WTC11 (cell line): ENCODE measurements at regions not wholly inside any gene's neighbourhood (a gene's known extent, or its start where the extent isn't known, plus 50 kb on each side); places are given as distances from the start of the nearest gene placed in this dataset.

Experiments
- TEAD4 ChIP-seq: sonication (generic); formaldehyde crosslinking; IDR thresholded peaks from 2 replicates; pipeline ENCODE4 v1.8.0; 2022; ENCODE audit warnings: mild to moderate bottlenecking, missing genetic modification reagents
- ZNF317 ChIP-seq: sonication (generic); formaldehyde crosslinking; IDR thresholded peaks from 2 replicates; pipeline ENCODE4 v1.8.1; 2023; ENCODE audit warnings: low read depth, mild to moderate bottlenecking, moderate library complexity, missing genetic modification reagents, borderline replicate concordance
- TF ChIP-seq, protein P1 (sequence below): fragments of 200-600 bp; IDR thresholded peaks from 2 replicates; pipeline ENCODE4 v1.8.0; 2022; ENCODE audit warnings: antibody characterized with exemption
- TF ChIP-seq, protein P2 (sequence below): sonication (generic); formaldehyde crosslinking; conservative IDR thresholded peaks from 2 replicates; pipeline ENCODE4 v1.8.1; 2023; ENCODE audit warnings: mild to moderate bottlenecking, low read depth, missing genetic modification reagents, moderate library complexity
- TF ChIP-seq, protein P3 (sequence below): sonication (generic); formaldehyde crosslinking; IDR thresholded peaks from 2 replicates; pipeline ENCODE4 v1.8.0; 2022; ENCODE audit warnings: mild to moderate bottlenecking, missing genetic modification reagents

DNA sequence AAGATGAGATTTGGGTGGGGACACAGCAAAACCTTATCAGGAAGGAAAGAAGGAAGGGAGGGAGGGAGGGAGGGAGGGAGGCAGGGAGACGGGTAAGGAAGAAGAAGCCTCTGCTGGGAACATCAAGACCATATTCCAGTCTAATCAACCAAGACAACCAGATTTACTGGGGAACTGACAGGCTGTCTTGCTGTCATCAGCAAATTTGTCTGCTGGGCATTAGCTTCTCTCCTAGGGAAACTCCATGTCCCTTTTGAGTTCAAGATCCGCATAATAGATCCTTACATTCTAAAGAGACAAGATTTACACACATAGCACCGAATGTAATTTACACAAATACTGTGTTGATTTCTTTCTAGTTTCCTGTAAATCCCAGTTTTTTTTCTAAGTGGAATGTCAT is 1618.9 kb upstream of the ZEB2 start:
- TF ChIP-seq, protein P1, sequence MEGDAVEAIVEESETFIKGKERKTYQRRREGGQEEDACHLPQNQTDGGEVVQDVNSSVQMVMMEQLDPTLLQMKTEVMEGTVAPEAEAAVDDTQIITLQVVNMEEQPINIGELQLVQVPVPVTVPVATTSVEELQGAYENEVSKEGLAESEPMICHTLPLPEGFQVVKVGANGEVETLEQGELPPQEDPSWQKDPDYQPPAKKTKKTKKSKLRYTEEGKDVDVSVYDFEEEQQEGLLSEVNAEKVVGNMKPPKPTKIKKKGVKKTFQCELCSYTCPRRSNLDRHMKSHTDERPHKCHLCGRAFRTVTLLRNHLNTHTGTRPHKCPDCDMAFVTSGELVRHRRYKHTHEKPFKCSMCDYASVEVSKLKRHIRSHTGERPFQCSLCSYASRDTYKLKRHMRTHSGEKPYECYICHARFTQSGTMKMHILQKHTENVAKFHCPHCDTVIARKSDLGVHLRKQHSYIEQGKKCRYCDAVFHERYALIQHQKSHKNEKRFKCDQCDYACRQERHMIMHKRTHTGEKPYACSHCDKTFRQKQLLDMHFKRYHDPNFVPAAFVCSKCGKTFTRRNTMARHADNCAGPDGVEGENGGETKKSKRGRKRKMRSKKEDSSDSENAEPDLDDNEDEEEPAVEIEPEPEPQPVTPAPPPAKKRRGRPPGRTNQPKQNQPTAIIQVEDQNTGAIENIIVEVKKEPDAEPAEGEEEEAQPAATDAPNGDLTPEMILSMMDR: no peak
- TF ChIP-seq, protein P2, sequence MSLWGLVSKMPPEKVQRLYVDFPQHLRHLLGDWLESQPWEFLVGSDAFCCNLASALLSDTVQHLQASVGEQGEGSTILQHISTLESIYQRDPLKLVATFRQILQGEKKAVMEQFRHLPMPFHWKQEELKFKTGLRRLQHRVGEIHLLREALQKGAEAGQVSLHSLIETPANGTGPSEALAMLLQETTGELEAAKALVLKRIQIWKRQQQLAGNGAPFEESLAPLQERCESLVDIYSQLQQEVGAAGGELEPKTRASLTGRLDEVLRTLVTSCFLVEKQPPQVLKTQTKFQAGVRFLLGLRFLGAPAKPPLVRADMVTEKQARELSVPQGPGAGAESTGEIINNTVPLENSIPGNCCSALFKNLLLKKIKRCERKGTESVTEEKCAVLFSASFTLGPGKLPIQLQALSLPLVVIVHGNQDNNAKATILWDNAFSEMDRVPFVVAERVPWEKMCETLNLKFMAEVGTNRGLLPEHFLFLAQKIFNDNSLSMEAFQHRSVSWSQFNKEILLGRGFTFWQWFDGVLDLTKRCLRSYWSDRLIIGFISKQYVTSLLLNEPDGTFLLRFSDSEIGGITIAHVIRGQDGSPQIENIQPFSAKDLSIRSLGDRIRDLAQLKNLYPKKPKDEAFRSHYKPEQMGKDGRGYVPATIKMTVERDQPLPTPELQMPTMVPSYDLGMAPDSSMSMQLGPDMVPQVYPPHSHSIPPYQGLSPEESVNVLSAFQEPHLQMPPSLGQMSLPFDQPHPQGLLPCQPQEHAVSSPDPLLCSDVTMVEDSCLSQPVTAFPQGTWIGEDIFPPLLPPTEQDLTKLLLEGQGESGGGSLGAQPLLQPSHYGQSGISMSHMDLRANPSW (CRISPR knock-in tag): no peak
- TF ChIP-seq, protein P3, sequence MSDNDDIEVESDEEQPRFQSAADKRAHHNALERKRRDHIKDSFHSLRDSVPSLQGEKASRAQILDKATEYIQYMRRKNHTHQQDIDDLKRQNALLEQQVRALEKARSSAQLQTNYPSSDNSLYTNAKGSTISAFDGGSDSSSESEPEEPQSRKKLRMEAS (CRISPR knock-in tag): no peak
- TF ChIP-seq TEAD4 (no peak), ZNF317 (no peak)
